ENCODE measurements at regions not wholly inside any gene's neighbourhood (a gene's known extent, or its start where the extent isn't known, plus 50 kb on each side); places are given as distances from the start of the nearest gene placed in this dataset.

- no peak for TF ChIP-seq POLR2A (IDR thresholded peaks at IDR 0.05)
- TF ChIP-seq POLR2AphosphoS5 (IDR thresholded peaks at IDR 0.05): no peak
- TF ChIP-seq, protein P1, sequence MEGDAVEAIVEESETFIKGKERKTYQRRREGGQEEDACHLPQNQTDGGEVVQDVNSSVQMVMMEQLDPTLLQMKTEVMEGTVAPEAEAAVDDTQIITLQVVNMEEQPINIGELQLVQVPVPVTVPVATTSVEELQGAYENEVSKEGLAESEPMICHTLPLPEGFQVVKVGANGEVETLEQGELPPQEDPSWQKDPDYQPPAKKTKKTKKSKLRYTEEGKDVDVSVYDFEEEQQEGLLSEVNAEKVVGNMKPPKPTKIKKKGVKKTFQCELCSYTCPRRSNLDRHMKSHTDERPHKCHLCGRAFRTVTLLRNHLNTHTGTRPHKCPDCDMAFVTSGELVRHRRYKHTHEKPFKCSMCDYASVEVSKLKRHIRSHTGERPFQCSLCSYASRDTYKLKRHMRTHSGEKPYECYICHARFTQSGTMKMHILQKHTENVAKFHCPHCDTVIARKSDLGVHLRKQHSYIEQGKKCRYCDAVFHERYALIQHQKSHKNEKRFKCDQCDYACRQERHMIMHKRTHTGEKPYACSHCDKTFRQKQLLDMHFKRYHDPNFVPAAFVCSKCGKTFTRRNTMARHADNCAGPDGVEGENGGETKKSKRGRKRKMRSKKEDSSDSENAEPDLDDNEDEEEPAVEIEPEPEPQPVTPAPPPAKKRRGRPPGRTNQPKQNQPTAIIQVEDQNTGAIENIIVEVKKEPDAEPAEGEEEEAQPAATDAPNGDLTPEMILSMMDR (IDR thresholded peaks at IDR 0.05): no peak
- WGBS, 2 donors (ENCODE audit: low coverage in 1 of 2): 67% methylated on average over 1 of the region's 1 CpG; no CpG with 5 or more reads in 1 of the 2 donors
- no peaks in the 10 kb centered on the region for H3K27me3 ChIP-seq
- no peak for ATAC-seq
- no peaks in the 10 kb centered on the region for H3K9me3 ChIP-seq
- no peak overlapping the region for H3K27ac ChIP-seq
- no peak overlapping the region for H3K4me3 ChIP-seq
- H3K36me3 ChIP-seq: no peaks in the 10 kb centered on the region
- no peaks in the 10 kb centered on the region for H3K4me1 ChIP-seq
These were observed 538.1 kb upstream of the DSEL start for GRCh38 chr18:68054669-68055068.

DNA sequence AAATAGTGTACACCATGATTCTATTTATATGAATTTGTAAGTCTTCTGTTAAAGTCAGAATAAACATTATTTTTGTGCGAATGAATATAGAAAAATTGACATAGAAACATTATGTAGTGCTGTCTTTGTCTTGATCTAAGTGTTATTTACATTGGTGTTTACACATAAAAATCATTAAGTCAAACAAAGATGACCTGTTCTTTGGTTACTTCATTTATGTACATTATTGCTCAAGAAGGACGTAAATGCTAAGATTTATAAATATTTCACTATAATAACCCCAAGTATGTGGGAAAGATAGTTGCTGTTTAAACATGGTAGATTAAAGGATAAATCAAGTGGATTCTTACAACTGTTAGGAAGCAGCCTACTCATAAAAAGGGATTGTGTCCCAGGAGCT lies 536.8 kb upstream of the DSEL start:
- Histone ChIP-seq H3K4me1 (no peaks in the 10 kb centered on the region), H3K36me3 (no peaks in the 10 kb centered on the region), H3K9me3 (no peaks in the 10 kb centered on the region), H3K4me3 (no peak overlapping the region), H3K27ac (no peak overlapping the region), H3K27me3 (no peaks in the 10 kb centered on the region)
- no peak for ATAC-seq
- WGBS, 2 donors (ENCODE audit: low coverage in 1 of 2): 83 to 85% methylated on average over 2 of the region's 2 CpGs
- TF ChIP-seq POLR2A (IDR thresholded peaks at IDR 0.05) (no peak), POLR2AphosphoS5 (IDR thresholded peaks at IDR 0.05) (no peak)

DNA sequence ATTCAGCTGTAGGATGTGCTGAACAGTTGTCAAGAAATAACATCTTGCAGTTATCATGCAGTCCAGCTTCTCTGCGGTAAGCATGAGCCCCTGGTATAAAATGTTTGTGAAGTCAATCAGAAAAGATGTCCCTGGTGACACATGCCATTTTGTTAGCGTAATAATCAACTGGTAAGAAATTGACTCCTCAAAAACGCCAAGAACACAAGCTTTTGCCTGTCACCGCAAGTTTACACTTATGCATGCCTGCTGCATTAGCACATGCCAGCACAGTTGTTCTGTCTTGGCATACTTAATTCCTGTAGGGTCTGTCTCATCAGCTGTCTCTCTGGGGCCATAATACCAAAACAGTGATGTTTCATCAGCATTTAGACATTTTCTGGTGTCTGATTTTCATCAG lies 524.8 kb upstream of the DSEL start:
- TF ChIP-seq, protein P1 (IDR thresholded peaks at IDR 0.05): no peak
- no peak for TF ChIP-seq EP300 (IDR thresholded peaks at IDR 0.05)
- no peak for TF ChIP-seq POLR2AphosphoS5 (IDR thresholded peaks at IDR 0.05)
- ATAC-seq: no peak
- WGBS, 2 donors (ENCODE audit: low coverage in 1 of 2): 69 to 75% methylated on average over 4 of the region's 4 CpGs

GRCh38 chr18:68040198-68040597 lies 523.7 kb upstream of the DSEL start:
- TF ChIP-seq POLR2A (IDR thresholded peaks at IDR 0.05) (no peak), EP300 (IDR thresholded peaks at IDR 0.05) (no peak), POLR2AphosphoS5 (IDR thresholded peaks at IDR 0.05) (no peak)
- TF ChIP-seq, protein P1 (IDR thresholded peaks at IDR 0.05): no peak
- Histone ChIP-seq H3K4me1 (no peaks in the 10 kb centered on the region), H3K4me3 (no peak overlapping the region), H3K27ac (no peak overlapping the region), H3K36me3 (no peaks in the 10 kb centered on the region), H3K27me3 (no peaks in the 10 kb centered on the region), H3K9me3 (no peaks in the 10 kb centered on the region)
- no peak for ATAC-seq
- WGBS, 2 donors (ENCODE audit: low coverage in 1 of 2): 38 to 46% methylated on average over 2 of the region's 3 CpGs

More for the DNA sequence above, 524.8 kb upstream of the DSEL start:
- H3K4me1 ChIP-seq: no peaks in the 10 kb centered on the region
- H3K4me3 ChIP-seq: no peak overlapping the region
- no peak overlapping the region for H3K27ac ChIP-seq
- no peaks in the 10 kb centered on the region for H3K9me3 ChIP-seq
- no peaks in the 10 kb centered on the region for H3K36me3 ChIP-seq
- no peaks in the 10 kb centered on the region for H3K27me3 ChIP-seq

DNA sequence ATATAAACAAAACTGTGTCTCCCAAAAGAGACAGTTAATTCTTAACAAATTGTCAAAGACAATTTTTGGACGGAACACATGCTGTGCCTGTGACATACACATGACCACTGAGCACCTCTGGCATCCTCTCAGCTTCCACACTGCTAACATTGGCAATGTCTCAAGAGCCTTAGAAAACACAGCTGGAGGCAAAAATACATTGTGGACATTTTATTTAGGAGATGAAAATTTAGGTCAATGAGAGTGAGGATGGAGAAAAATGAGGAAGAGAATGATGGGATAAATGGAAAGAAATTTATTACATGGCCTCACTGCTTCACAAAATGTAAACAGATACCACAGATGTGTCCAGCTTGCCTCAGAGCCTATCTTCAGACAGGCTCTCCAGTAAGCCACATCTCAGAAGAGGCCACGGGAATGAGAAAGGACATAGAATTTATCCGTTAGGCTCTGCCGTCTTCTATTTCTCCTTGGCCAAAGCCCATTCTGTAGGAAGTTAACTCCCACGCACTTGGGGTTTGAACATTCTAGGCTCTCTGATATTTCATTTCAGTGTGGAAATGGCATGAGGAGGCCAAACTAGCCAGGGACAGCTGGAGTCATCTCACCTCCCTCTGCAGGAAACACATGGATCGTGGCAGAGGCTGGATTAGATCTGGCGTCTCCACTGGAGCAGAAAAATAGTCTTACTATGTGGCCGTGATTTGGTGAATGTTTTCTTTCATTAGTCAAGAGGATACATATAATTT lies 519.4 kb upstream of the DSEL start:
- no peak overlapping the region for H3K27ac ChIP-seq
- no peaks in the 10 kb centered on the region for H3K36me3 ChIP-seq
- no peak for ATAC-seq
- H3K4me1 ChIP-seq: no peaks in the 10 kb centered on the region
- TF ChIP-seq POLR2AphosphoS5 (IDR thresholded peaks at IDR 0.05) (no peak), EP300 (IDR thresholded peaks at IDR 0.05) (no peak)
- TF ChIP-seq, protein P1 (IDR thresholded peaks at IDR 0.05): no peak
- H3K9me3 ChIP-seq: no peaks in the 10 kb centered on the region
- H3K27me3 ChIP-seq: no peaks in the 10 kb centered on the region
- 49 to 53% methylated on average over 6 to 8 of the region's 8 CpGs for WGBS, 2 donors (ENCODE audit: low coverage in 1 of 2)
- H3K4me3 ChIP-seq: no peak overlapping the region
